GM12875 (cell line): ENCODE measurements at regions not wholly inside any gene's neighbourhood (a gene's known extent, or its start where the extent isn't known, plus 50 kb on each side); places are given as distances from the start of the nearest gene placed in this dataset.

ENCODE experiments used
- H3K4me3 ChIP-seq: one replicate; pipeline ENCODE4 v1.5.1; 2011; ENCODE audit warnings: low read depth, low read length, control low read depth
- TF ChIP-seq, protein P1 (sequence below): IDR thresholded peaks from 2 replicates; pipeline ENCODE4 v1.5.1; 2011; ENCODE audit warnings: low read depth, mild to moderate bottlenecking, control low read depth, inconsistent platforms, low read length, moderate library complexity, borderline replicate concordance; ENCODE audit not compliant: insufficient read depth

DNA sequence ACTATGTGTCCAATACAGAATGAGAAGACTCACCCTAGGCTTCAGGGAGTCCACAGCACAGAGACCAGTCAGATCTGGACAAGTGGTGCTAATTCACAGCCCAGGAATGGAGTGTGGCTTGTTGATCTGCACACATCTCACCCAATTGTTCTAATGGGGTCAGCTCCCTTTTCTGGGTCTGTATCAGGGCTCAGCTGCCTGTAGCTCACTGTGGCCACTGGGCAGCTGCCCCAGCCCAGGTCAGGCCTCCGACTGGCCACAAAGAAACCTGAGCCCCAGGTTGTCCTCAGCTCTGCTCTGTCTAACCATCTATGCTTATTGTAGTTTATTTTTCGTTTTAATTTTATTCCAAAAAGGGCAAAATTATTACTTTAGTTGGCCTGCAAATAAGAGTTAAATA lies 202.3 kb upstream of the RAB6C start:
- TF ChIP-seq, protein P1, sequence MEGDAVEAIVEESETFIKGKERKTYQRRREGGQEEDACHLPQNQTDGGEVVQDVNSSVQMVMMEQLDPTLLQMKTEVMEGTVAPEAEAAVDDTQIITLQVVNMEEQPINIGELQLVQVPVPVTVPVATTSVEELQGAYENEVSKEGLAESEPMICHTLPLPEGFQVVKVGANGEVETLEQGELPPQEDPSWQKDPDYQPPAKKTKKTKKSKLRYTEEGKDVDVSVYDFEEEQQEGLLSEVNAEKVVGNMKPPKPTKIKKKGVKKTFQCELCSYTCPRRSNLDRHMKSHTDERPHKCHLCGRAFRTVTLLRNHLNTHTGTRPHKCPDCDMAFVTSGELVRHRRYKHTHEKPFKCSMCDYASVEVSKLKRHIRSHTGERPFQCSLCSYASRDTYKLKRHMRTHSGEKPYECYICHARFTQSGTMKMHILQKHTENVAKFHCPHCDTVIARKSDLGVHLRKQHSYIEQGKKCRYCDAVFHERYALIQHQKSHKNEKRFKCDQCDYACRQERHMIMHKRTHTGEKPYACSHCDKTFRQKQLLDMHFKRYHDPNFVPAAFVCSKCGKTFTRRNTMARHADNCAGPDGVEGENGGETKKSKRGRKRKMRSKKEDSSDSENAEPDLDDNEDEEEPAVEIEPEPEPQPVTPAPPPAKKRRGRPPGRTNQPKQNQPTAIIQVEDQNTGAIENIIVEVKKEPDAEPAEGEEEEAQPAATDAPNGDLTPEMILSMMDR, result no peak
- H3K4me3 ChIP-seq, result no peak overlapping the region

DNA sequence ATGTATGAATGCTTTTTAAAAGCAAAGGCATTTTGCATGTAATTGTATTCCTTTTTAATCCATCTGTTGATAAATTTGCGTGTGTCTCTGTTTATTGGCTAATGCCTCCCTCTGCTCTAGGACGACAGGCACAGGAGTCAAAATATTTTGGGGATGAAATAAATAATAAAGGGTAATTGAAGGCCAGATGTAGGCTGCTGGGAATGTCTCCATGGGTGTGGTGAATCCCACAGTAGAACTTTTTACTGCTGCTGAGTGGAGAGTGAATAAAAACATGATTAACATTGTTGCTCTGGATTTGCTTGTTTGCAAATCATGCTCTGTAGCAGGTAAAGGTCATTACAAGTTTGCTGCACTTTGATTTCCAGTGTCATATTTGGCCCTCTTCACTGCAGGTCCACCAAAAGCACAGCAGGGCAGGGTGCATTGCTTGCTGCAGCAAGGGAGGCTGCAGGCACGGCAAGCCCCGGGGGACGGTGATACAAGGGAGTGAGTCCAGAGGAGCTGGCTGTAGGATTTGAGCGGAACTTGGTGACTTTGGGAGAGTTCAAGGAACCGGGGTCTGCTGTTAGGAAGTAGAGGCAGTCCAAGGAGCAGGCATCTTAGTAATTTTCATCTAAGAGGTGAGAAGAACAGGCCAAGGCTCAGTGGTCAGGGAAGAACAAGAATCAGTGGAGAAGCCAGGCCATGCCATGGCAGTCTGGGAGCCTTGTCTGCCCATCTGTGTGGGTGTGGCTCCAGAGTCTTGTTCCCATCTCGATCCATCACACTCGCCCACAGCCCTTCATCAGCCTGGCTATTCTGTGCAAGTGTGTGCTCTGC lies 201.5 kb upstream of the RAB6C start:
- TF ChIP-seq, protein P1, result no peak
- H3K4me3 ChIP-seq, result no peak overlapping the region

DNA sequence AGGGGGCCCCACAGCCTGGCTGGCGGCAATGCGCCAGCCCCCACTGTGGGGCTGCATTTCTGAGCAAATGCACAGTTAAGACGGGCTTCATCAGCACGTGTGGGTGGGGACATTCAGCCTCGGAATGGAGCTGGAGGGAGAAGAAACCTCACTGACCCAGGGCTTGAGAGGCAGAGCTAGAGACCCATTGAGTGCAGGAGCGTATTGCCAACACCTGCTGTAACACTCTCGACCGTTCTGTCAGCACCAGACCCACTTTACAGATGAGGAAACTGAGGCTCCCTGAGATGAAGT lies 200.9 kb upstream of the RAB6C start:
- TF ChIP-seq, protein P1, result no peak
- no peak overlapping the region for H3K4me3 ChIP-seq

DNA sequence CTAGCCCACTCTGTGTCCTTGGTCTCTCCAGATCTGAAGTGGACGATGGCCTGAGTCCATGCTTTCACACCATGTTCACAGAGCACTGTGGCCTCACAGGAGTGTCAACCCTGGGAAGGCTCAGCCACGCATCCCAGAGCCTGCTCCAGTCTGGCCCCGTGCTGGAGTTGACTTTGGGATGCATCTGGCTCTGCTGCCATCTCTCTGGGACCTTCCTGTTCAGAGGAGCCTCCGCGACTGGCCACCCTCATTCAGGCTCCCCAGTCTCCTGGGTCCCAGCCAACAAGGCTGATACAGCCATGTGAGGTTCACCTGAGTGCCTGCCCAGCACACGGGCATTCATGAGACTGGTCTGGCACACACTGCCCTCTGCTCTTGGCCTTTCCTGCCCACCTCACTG lies 199.7 kb upstream of the RAB6C start:
- H3K4me3 ChIP-seq, result no peak overlapping the region

DNA sequence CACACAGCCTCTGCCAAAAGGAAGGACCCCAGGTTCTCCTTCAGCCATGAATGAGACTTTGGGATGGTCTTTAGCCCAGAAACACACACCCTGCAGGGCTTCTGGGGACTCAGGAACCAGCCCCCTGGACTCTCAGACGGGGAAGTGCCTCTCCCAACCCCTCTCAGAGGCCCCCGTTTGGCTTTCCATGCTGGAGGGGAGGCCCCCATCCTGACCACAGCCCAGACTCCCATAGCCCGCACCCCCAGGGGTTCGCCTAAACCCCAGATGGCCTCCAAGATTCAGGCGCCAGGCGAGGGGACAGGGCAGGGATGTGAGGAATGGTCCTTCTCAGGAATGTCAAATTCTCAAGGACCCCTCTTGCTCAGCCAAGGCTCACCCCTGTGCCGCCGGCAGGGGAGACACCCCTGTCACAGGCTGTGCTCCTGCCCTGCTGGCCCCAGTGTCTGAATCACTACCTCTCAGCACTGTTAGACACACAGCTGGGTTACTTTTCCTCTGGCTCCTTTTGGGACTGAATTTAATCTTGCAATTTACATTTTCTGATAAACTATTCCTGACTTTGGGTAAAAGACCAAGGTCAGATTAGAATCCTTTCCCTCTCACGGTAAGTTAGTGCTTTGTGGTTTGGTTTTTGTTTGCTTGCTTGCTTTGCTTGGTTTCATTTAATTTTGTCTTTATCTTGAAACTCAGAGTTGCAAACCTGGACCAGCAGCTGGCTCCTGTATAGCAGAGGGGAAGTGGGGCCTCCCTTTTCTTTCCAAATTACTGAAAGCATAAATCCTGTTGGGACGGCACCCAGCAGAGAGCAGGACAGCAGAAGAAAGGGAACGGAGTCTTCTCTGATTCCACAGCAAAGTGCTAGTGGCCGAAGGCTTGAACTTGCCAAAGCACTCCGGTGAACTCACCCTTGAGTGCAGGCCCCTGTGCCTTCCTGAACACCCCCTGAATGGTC lies 198.9 kb upstream of the RAB6C start:
- H3K4me3 ChIP-seq, result no peak overlapping the region
- TF ChIP-seq, protein P1, result no peak

More for the DNA sequence above, 199.7 kb upstream of the RAB6C start:
- TF ChIP-seq, protein P1, result no peak

DNA sequence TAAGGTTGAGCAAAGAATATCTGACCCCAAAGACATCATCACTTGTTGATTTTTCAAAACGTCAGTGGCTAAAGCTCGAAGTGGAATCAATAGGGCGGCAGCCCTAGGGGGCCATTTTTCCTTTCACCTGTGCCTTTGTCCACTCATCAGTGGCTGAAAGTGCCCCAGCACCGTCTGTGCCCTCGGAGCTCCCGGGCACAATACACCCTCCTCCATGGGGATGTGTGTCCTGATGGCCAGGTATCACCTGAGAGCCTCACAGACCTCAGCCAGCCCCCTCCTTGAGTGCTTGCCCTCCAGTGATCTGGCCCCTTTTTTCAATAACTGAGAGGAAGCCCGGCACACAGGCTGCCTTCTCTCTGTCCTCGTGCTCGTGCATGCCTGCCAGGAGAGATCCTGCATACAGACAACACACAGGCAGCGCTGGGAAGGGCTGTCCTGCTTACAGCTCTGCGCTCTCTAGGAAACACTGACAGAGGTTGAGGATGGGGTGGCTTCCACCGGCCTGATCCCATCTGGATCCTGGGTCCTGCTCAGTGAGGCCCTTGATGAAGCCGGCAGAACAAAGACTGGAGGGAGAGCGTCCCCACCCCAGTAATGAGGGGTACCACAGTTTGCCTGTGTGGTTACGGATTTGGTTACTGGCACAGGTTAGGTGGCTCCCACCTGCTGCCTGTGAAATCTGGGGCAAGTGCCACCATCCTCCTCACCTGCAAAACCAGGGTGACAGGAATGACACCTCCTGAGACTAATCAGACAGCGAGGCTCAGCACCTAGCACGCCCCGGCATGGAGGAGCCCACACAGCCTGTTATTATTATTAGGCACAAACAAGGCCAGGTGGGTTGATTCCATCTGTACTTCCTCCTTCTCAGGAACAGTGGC lies 197.5 kb upstream of the RAB6C start:
- no peak overlapping the region for H3K4me3 ChIP-seq
- TF ChIP-seq, protein P1, result no peak
